Vagina (tissue), 2 donors: ENCODE measurements at regions not wholly inside any gene's neighbourhood (a gene's known extent, or its start where the extent isn't known, plus 50 kb on each side); places are given as distances from the start of the nearest gene placed in this dataset.
"Not testable (repeated sequence)": the region's sequence is repeated elsewhere in the genome, so short reads cannot be mapped to it uniquely, and the experiment has no call there.

Experiments used
- POLR2A ChIP-seq, 2 donors: fragments of 450-650 bp; IDR thresholded peaks; one replicate each; pipeline ENCODE4 v1.6.1; 2017; ENCODE audit warnings: antibody characterized with exemption in 2 of 2, mild to moderate bottlenecking in 2 of 2, moderate library complexity in 2 of 2
- POLR2AphosphoS5 ChIP-seq, 2 donors: sonication (generic); formaldehyde crosslinking; IDR thresholded peaks; one replicate each; pipeline ENCODE4 v1.9.0; 2017; ENCODE audit warnings: antibody characterized with exemption in 2 of 2, mild to moderate bottlenecking in 2 of 2, low read depth in 1 of 2; ENCODE audit not compliant: insufficient read depth in 1 of 2
- TF ChIP-seq, protein P1 (sequence below), 3 experiments: fragments of 450-650 bp in 2 of 3; fragments of 200-600 bp in 1 of 3; sonication (generic) in 1 of 3; IDR thresholded peaks; one replicate each; pipeline ENCODE4 v1.5.1; 2017 to 2019; ENCODE audit warnings: antibody characterized with exemption in 3 of 3, mild to moderate bottlenecking in 2 of 3, moderate library complexity in 2 of 3

DNA sequence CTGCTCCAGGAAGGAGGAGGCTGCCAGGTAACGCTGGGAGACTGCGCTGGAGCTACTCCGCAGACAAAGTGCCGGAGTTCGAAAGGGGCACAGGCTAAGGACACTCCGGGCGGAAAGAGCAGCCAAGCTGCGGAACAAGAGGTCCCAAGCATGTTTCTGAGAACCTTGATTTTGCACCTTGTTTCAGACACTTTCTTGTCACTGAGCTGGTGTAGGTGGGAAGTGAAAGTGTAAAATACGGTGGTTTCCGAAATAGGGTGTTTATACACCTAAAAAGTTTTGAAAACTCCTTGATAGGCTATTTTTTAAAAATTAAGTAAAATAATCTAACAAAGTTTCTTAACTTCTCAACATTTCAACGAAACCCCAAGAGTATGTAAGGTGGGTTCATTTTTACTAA, 278.2 kb downstream of the ANAPC1 start:
- TF ChIP-seq POLR2AphosphoS5 (IDR thresholded peaks at IDR 0.05; ENCODE audit: insufficient read depth in 1 of 2, low read depth in 1 of 2); POLR2A (IDR thresholded peaks at IDR 0.05): not testable (repeated sequence)
- TF ChIP-seq, protein P1, sequence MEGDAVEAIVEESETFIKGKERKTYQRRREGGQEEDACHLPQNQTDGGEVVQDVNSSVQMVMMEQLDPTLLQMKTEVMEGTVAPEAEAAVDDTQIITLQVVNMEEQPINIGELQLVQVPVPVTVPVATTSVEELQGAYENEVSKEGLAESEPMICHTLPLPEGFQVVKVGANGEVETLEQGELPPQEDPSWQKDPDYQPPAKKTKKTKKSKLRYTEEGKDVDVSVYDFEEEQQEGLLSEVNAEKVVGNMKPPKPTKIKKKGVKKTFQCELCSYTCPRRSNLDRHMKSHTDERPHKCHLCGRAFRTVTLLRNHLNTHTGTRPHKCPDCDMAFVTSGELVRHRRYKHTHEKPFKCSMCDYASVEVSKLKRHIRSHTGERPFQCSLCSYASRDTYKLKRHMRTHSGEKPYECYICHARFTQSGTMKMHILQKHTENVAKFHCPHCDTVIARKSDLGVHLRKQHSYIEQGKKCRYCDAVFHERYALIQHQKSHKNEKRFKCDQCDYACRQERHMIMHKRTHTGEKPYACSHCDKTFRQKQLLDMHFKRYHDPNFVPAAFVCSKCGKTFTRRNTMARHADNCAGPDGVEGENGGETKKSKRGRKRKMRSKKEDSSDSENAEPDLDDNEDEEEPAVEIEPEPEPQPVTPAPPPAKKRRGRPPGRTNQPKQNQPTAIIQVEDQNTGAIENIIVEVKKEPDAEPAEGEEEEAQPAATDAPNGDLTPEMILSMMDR (IDR thresholded peaks at IDR 0.05): not testable (repeated sequence)
